ENCODE measurements at regions not wholly inside any gene's neighbourhood (a gene's known extent, or its start where the extent isn't known, plus 50 kb on each side); places are given as distances from the start of the nearest gene placed in this dataset.

- TF ChIP-seq CTCF (IDR thresholded peaks at IDR 0.05) (no peak), ZFX (IDR thresholded peaks at IDR 0.05; ENCODE audit: borderline replicate concordance) (no peak)
These were observed 90.1 kb upstream of the ANKRD1 start for GRCh38 chr10:91010952-91011351.
